B cell (primary cell): ENCODE measurements at regions not wholly inside any gene's neighbourhood (a gene's known extent, or its start where the extent isn't known, plus 50 kb on each side); places are given as distances from the start of the nearest gene placed in this dataset.

Experiments used
- EZH2 ChIP-seq: IDR thresholded peaks from 2 replicates; pipeline ENCODE4 v1.6.1; 2012; ENCODE audit warnings: borderline replicate concordance, low read depth, mild to moderate bottlenecking, moderate library complexity, low read length; ENCODE audit not compliant: insufficient read depth, poor library complexity, severe bottlenecking
- TF ChIP-seq, protein P1 (sequence below): fragments of 200-600 bp; IDR thresholded peaks from one replicate; pipeline ENCODE4 v1.8.0; 2022; ENCODE audit warnings: antibody characterized with exemption, mild to moderate bottlenecking

GRCh38 chr2:30311711-30312110 lies 80.4 kb downstream of the LBH start:
- TF ChIP-seq, protein P1, sequence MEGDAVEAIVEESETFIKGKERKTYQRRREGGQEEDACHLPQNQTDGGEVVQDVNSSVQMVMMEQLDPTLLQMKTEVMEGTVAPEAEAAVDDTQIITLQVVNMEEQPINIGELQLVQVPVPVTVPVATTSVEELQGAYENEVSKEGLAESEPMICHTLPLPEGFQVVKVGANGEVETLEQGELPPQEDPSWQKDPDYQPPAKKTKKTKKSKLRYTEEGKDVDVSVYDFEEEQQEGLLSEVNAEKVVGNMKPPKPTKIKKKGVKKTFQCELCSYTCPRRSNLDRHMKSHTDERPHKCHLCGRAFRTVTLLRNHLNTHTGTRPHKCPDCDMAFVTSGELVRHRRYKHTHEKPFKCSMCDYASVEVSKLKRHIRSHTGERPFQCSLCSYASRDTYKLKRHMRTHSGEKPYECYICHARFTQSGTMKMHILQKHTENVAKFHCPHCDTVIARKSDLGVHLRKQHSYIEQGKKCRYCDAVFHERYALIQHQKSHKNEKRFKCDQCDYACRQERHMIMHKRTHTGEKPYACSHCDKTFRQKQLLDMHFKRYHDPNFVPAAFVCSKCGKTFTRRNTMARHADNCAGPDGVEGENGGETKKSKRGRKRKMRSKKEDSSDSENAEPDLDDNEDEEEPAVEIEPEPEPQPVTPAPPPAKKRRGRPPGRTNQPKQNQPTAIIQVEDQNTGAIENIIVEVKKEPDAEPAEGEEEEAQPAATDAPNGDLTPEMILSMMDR = no peak
- TF ChIP-seq EZH2 = no peak
